ENCODE measurements at regions not wholly inside any gene's neighbourhood (a gene's known extent, or its start where the extent isn't known, plus 50 kb on each side); places are given as distances from the start of the nearest gene placed in this dataset.

DNA sequence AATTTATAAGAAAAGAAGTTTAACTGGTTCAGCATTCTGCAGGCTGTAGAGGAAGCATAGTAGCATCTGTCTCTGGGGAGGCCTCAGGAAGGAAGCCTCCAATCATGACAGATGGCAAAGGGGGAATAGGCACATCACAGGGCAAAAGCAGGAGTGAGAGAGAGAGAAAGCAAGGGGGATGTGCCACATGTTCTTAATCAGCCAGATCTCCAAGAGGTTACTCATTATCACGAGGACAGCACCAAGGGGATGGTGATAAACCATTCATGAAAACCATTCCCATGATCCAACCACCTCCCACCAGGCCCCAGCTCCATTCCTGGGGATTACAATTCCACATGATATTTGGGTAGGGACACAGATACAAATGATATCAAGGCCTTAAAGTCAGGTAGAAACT lies 217.5 kb upstream of the TCF21 start:
- H3K4me3 ChIP-seq (ENCODE audit: low read depth, low read length), result no peak overlapping the region
- TF ChIP-seq, protein P1, sequence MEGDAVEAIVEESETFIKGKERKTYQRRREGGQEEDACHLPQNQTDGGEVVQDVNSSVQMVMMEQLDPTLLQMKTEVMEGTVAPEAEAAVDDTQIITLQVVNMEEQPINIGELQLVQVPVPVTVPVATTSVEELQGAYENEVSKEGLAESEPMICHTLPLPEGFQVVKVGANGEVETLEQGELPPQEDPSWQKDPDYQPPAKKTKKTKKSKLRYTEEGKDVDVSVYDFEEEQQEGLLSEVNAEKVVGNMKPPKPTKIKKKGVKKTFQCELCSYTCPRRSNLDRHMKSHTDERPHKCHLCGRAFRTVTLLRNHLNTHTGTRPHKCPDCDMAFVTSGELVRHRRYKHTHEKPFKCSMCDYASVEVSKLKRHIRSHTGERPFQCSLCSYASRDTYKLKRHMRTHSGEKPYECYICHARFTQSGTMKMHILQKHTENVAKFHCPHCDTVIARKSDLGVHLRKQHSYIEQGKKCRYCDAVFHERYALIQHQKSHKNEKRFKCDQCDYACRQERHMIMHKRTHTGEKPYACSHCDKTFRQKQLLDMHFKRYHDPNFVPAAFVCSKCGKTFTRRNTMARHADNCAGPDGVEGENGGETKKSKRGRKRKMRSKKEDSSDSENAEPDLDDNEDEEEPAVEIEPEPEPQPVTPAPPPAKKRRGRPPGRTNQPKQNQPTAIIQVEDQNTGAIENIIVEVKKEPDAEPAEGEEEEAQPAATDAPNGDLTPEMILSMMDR (IDR thresholded peaks at IDR 0.05; ENCODE audit: low read depth, low read length), result no peak

DNA sequence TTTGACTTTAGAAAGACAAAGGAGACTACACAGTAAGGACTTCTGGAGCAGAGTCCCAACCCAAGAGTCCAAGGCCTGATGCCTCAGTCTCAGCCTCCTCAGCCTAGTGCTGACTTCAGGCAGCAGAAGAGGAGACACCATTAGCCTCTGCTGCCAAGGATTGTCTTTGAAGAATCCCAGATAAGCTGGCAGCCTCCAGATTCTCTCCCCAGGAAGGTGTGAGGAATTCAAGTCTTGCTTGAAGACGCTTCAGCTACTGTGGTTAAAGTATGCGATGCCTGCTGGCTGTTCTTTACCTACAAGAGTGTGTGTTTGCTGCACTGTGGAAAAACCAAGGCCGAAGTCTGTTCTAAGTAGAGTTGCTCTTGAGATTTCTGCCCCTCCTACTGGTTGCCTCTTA lies 215.9 kb upstream of the TCF21 start:
- H3K4me3 ChIP-seq (ENCODE audit: low read depth, low read length), result no peak overlapping the region
- TF ChIP-seq, protein P1 (IDR thresholded peaks at IDR 0.05; ENCODE audit: low read depth, low read length), result no peak

DNA sequence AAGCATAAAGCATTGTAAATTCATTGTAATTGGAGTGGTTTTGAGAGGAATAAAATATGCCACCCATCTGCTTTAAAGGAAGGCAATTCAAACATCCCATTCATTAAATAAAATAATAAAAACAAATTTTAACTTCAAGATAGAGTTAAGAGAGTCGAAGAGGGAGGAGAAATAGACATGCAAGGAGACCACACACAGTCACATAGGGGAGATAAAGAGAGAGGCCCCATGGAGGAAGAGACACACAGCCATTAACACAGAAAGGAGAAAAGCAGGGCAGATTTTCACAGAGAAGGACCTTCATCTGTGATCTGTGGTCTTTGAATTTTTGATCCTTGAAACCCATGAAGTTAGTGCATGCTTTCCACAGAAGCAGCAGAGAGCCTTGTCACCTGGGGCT lies 214.3 kb upstream of the TCF21 start:
- TF ChIP-seq, protein P1 (IDR thresholded peaks at IDR 0.05; ENCODE audit: low read depth, low read length), result no peak
- H3K4me3 ChIP-seq (ENCODE audit: low read depth, low read length), result no peak overlapping the region

DNA sequence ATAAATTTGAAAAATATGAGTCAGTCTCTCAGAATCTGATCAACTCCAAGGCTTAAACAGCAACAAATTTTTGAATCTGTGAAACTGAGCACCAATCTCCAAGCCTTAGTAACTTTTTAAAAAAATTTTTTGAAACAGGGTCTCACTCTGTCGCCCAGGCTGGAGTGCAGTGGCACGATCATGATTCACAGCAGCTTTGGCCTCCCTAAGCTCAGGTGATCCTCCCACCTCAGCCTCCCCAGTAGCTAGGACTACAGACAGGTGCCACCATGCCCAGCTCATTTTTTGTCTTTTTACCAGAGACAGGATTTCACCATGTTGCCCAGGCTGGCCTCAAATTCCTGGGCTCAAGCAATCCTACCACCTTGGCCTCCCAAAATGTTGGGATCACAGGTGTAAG lies 207.9 kb upstream of the TCF21 start:
- H3K4me3 ChIP-seq (ENCODE audit: low read depth, low read length), result no peak overlapping the region
- TF ChIP-seq, protein P1 (IDR thresholded peaks at IDR 0.05; ENCODE audit: low read depth, low read length), result no peak

DNA sequence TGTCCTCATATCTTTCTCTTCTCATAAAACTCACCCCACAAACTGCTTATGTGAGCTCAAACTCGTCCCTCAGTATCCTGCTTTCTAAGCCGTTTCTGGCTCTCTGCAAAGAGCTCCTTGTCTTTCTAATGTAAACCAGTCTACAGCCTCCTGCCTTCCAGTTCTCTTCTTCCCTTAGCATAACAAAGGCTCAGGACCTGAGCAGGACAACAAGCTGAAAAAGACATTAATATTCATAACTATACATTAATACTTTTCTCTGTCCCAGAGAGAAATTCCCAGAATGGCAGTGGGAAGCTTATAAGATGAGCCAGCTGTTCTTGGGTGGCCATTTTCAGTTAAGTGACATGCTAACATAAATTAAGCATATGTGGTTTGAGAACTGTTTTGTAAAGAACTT lies 207.0 kb upstream of the TCF21 start:
- TF ChIP-seq, protein P1 (IDR thresholded peaks at IDR 0.05; ENCODE audit: low read depth, low read length), result no peak
- H3K4me3 ChIP-seq (ENCODE audit: low read depth, low read length), result no peak overlapping the region

DNA sequence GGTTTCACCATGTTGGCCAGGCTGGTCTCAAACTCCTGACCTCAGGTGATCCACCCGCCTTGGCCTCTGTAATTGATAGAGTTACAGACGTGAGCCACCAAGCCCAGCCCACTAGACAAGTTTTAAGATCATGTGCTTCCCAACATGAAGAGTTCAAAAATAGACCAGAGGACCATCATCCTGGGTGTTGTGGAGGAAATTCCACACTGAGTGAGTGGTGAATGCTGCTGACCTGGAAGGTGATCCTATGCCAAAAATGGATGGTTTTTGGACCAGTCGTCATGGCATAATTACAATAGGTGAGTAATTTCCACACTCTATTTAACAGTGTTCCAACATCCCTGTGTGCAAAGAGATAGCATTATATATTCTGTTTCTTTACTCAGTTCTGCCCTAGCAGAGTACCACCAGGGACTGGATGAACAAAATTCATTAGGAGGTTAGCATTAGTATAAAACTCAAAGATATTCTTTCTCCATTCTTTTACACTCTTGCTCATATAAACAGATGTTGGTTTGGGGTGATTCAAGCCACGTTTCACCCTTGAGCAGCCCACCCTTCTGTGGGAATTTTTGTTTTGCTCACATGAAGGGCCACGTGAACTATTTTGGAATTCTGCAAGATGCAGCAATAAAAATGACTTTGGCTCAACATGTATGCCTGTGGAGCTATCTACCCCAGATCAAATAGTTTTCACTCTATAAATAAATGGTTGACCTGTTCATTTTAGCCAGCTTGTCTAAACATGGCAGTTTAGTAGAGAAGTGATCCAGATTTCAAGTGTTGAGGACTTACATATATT lies 206.2 kb upstream of the TCF21 start:
- TF ChIP-seq, protein P1 (IDR thresholded peaks at IDR 0.05; ENCODE audit: low read depth, low read length), result no peak
- H3K4me3 ChIP-seq (ENCODE audit: low read depth, low read length), result no peak overlapping the region

DNA sequence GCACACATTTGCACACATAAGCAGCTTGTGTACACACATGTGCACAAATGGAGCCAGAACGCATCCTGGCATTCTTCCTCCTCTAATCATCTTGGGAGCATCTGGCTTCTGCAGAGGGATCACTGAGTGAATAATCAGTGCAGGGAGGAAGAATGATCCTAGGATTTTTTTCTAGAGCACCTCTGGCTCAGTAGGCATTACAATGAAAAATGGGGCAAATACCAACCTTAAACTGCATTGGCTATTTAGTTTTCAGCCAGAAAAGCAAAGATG lies 205.7 kb upstream of the TCF21 start:
- no peak overlapping the region for H3K4me3 ChIP-seq (ENCODE audit: low read depth, low read length)
- TF ChIP-seq, protein P1 (IDR thresholded peaks at IDR 0.05; ENCODE audit: low read depth, low read length), result no peak

All from WI38 (cell line).